HL-60 (cell line): ENCODE measurements at regions not wholly inside any gene's neighbourhood (a gene's known extent, or its start where the extent isn't known, plus 50 kb on each side); places are given as distances from the start of the nearest gene placed in this dataset.
A peak's percentile ranks its signal among the peaks of the same experiment; 100 is the strongest.

Experiments
- DNase-seq, 2 experiments: peaks; one replicate each; pipeline ENCODE4 v3.0.0-alpha.2; 2010 to 2020; ENCODE audit warnings: low read depth in 1 of 2, low spot score in 1 of 2
- H3K27ac ChIP-seq: fragments of 250-450 bp; sonication (Bioruptor Pico); replicated peaks from 2 replicates; pipeline ENCODE4 v1.5.1; 2020; ENCODE audit warnings: mild to moderate bottlenecking, moderate library complexity
- H3K27me3 ChIP-seq: fragments of 250-450 bp; sonication (Bioruptor Pico); 2 replicates; pipeline ENCODE4 v1.5.1; 2021; ENCODE audit warnings: mild to moderate bottlenecking, moderate library complexity; ENCODE audit not compliant: insufficient read depth, poor library complexity, severe bottlenecking
- H3K4me3 ChIP-seq: replicated peaks from 2 replicates; pipeline ENCODE4 v1.5.1; 2011; ENCODE audit warnings: mild to moderate bottlenecking, control low read depth, low read length; ENCODE audit not compliant: insufficient read depth
- CTCF ChIP-seq: IDR thresholded peaks from one replicate; pipeline ENCODE4 v1.5.1; 2011; ENCODE audit warnings: low read length, control low read depth, inconsistent platforms; ENCODE audit not compliant: insufficient read depth
- GABPA ChIP-seq: IDR thresholded peaks from 2 replicates; pipeline ENCODE4 v1.6.1; 2012; ENCODE audit warnings: low read depth
- POLR2AphosphoS5 ChIP-seq: IDR thresholded peaks from 2 replicates; pipeline ENCODE4 v1.6.1; 2012; ENCODE audit warnings: low read depth
- SPI1 ChIP-seq: IDR thresholded peaks from 2 replicates; pipeline ENCODE4 v1.6.1; 2012; ENCODE audit warnings: low read depth, mild to moderate bottlenecking, borderline replicate concordance
- TF ChIP-seq, protein P1 (sequence below): IDR thresholded peaks from 2 replicates; pipeline ENCODE4 v1.6.1; 2012; ENCODE audit warnings: low read depth; ENCODE audit not compliant: insufficient replicate concordance

DNA sequence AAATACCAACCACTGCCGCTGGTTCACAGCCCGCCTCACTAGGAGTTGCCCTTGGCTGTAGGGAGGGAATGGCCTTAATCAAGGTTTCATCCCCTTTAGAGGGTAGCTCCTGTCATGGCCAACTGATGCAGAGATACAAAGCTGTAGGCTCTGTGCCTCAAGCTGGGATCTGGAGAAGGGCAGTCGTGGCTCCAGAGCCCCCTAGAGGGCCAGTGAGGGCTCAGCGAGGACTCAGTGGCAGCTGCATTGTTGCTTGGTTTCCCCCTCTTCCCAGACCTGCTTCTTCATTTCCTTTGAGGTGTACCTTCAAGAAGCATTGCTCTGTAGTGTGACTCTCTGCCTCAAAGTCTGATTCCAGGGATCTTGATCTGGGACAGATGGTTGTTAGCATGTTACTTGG lies 302.1 kb downstream of the LPIN1 start:
- no peak for DNase-seq
- H3K4me3 ChIP-seq: no peak overlapping the region
- peaks cover 2% of the 10 kb centered on the region for H3K27me3 ChIP-seq
- TF ChIP-seq GABPA (no peak), SPI1 (no peak), POLR2AphosphoS5 (no peak), CTCF (no peak)
- TF ChIP-seq, protein P1, sequence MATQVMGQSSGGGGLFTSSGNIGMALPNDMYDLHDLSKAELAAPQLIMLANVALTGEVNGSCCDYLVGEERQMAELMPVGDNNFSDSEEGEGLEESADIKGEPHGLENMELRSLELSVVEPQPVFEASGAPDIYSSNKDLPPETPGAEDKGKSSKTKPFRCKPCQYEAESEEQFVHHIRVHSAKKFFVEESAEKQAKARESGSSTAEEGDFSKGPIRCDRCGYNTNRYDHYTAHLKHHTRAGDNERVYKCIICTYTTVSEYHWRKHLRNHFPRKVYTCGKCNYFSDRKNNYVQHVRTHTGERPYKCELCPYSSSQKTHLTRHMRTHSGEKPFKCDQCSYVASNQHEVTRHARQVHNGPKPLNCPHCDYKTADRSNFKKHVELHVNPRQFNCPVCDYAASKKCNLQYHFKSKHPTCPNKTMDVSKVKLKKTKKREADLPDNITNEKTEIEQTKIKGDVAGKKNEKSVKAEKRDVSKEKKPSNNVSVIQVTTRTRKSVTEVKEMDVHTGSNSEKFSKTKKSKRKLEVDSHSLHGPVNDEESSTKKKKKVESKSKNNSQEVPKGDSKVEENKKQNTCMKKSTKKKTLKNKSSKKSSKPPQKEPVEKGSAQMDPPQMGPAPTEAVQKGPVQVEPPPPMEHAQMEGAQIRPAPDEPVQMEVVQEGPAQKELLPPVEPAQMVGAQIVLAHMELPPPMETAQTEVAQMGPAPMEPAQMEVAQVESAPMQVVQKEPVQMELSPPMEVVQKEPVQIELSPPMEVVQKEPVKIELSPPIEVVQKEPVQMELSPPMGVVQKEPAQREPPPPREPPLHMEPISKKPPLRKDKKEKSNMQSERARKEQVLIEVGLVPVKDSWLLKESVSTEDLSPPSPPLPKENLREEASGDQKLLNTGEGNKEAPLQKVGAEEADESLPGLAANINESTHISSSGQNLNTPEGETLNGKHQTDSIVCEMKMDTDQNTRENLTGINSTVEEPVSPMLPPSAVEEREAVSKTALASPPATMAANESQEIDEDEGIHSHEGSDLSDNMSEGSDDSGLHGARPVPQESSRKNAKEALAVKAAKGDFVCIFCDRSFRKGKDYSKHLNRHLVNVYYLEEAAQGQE: no peak
- no peak overlapping the region for H3K27ac ChIP-seq

GRCh38 chr2:12050396-12050795 lies 304.0 kb downstream of the LPIN1 start:
- Histone ChIP-seq H3K27ac (no peak overlapping the region), H3K27me3 (peaks cover 2% of the 10 kb centered on the region), H3K4me3 (no peak overlapping the region)
- peak; percentile 10 to 45 for DNase-seq
- TF ChIP-seq CTCF (no peak), SPI1 (no peak), GABPA (no peak), POLR2AphosphoS5 (no peak)
- TF ChIP-seq, protein P1: no peak

DNA sequence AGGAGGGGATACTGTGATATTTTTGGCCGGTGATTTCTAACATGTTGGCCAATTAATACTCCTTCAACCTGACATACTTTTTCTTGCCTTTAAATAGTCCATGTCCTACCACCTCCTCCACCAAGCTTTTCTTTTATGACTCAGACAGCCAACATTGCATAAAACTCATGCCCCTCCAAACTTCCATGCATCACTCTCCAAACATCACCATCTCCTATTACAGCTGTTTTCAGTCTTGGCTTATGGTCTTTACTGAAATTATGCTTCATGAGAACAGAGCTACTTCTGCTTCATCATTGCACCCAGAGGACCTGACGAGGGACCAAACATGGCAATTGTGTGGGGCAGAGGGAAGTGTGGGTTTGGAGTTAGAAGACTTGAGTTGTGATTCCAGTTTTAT lies 305.4 kb downstream of the LPIN1 start:
- TF ChIP-seq GABPA (no peak), SPI1 (no peak), CTCF (no peak), POLR2AphosphoS5 (no peak)
- TF ChIP-seq, protein P1: no peak
- H3K27ac ChIP-seq: no peak overlapping the region
- no peak for DNase-seq

More for the DNA sequence above, 305.4 kb downstream of the LPIN1 start:
- Histone ChIP-seq H3K27me3 (peaks cover under 1% of the 10 kb centered on the region), H3K4me3 (no peak overlapping the region)
